Femur (tissue), 1 donor: ENCODE measurements at regions not wholly inside any gene's neighbourhood (a gene's known extent, or its start where the extent isn't known, plus 50 kb on each side); places are given as distances from the start of the nearest gene placed in this dataset.
"Not testable (repeated sequence)": the region's sequence is repeated elsewhere in the genome, so short reads cannot be mapped to it uniquely, and the experiment has no call there.

Source experiments
- DNase-seq: peaks from one replicate; pipeline ENCODE4 v3.0.0-alpha.2; 2017

DNA sequence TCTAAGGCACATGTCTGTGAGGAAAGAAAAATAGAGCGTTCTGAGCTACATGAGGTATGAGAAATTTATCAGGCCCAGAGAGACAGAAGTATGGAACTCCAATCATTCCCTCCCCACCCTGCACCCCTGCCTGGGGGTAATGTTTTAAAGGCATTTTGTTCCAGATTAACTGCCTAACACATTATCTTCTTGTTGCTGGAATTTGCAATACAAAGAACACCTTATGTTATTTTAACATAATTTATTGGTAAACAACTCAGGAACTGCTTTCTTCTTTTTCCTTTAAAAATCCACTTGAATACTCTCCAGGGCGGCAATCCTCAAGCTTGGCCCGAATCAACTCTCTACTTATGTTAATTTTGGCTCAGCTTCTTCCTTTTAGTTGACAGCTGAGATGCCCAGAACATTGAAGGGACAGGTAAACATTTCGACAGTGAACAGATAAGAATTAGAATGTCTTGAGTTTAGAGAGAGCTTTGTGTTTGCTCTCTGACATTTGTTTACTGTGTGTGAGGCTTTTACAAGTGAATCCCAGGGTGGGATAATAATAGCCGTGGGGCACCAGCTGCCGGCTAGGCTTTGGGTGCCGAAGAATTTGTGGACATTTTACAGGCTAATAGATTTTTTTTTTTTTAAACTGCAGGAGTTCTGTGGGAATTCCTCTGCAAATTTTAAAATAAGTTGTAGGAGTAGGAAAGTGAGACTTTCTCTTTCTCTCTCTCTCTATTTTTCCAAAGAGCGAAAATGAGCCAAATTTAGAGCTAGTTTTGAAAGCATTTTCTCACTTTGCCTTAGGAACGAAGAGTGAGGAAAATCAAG is 96.4 kb upstream of the TAF11L2 start:
- no peak for DNase-seq

DNA sequence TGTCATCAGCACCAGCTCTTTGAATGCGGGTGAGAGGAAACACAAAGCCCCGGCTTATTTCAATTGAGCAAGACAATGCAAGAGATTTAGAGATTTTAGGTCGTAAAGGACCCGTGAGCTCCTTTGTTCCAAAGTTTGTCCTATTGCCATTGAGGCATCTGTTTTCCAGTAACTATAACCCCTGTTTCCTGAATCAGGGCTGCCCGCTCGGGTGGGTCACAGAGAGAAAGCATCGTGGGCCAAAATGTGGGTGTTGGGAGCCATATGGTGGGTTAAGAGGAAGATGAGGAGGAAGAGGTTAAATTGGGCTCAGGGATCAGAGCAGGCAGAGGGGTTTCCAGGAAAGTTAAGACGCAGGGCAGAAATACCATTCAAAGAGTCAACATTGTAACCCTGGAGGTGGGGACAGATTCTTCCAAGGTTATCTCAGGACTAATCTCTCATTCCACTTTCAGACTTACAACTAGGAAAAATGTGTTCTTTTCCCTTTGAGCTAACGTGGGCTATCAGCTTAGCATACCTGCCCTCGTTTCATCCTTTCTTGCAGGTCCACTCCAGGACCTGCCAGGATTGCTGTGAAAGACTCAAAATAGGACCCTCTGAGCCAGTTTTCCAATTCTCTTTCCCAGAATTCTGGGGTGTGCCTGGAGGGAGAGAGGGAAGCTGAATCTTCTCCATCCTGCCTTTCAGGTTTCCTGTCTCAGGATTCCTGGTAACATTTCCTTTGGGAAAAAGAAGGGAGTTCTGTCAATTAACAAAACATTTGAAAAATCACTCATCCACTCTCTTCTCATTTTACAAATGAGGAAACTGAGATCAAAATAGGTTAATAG is 95.5 kb upstream of the TAF11L2 start:
- no peak for DNase-seq

DNA sequence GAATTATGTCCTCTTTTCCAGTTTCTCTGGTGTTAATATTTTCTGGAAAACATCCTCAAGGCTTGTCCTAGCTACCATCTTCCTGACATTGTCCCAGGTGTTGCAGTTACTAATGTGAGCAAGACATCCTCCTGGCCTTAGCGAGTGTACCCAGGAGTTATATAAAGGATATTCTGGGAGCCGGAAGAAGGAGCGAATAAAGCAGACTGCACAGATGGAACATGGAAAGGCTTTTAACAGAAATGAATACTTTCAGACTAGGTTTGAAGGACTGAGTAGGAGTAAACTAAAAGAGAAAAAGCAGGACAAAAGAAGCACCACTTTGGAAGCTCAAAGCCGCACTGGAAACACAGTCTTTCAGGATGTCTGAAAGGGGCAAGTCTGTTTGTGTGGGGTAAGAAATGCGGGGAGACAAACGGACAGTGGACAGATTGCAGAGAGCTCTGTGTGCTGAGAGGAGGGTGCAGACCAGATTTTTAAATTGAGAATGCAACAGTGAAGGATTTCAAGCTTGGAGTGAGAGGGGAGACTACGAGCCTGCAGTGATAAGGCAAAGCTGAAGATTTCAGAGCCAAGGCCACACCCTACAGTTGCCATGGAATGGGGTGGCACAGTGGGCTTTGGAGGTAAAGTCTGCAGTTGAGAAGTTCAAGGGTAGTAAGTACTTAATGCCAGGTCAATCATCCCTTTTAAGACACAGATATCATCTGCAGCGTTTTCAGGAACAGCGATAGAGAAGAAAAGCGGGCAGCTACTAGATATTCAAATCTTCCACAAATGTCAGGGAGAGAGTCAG is 94.1 kb upstream of the TAF11L2 start:
- no peak for DNase-seq

DNA sequence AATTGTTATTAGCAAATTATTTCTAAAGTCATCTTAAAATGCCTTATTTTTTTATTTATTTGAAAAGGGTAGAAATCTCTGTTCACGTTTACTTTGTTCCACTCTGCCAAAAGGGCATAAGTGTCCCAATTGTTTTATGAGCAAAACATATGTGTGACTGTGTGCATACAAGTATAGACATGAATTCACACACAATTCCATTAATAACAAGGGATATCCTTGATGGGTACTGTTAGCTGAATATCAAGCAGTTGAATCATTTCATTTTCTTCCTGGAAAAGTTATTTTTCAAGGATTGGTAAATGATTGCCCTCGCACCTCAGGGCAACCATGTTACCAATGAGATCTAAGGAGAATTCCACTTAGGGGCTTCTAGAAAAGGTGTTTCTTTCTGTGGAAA is 92.1 kb upstream of the TAF11L2 start:
- no peak for DNase-seq

DNA sequence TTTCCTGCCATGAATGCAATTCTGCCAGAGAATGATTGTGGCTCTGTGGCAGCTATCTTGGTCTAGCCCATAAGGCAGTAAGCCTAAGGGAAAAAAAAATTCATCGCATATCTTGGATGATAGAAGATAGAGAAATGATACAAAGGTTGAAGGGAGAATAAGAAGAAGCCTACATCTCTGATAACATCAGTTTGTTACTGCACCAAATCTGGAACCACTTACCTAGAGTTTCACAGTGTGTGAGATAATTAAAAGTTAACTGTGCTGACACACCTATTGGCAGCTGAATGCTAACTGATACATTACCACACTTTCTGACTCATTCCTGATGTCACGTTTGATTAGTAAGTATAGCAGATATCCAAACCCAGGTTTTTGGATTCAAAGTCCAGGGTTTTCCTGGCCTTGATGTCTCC is 91.6 kb upstream of the TAF11L2 start:
- no peak for DNase-seq

DNA sequence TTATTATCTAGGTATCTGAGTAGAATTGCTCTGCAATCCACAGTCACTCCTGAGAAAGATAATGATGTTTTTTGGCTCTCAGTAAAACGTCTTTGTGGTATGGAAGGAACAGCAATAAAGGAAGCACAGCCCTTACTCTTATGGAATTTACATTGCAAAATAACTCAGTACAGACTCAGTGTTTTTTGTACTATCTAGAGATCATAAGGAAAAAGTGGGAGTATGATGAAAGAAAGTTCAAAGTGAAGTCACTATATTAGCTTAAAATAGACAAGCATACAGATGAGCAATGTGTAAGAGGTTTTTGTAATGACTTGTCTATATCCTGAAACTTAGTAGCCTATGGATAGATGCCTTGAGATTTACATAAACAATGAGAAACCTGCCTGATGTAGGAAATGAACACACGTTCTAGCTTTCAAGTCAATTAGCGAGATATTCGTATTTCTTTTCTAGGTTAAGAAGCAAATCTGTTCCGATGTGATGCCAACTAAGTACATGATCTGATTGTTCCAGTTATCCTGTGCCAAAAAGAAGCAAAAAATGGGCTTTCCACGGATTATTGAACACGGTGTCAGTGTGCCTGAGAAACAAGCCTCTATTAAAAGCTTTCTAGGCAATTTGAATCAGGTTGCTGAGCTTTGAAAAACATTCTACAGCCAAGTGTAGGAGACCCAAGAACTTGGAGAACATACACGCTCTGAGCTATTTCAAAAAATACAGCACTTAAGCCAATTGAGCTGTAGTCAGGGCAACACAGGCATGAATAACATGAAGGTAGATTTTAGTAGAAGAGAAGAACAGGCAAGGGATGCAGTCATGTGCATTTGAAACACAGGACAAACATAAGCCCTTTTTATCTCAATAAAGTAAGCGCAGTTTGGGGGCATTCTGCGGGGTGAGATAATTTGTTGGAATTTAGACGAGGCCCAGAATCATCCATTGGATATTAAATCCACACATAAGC is 86.3 kb upstream of the TAF11L2 start:
- DNase-seq = no peak

DNA sequence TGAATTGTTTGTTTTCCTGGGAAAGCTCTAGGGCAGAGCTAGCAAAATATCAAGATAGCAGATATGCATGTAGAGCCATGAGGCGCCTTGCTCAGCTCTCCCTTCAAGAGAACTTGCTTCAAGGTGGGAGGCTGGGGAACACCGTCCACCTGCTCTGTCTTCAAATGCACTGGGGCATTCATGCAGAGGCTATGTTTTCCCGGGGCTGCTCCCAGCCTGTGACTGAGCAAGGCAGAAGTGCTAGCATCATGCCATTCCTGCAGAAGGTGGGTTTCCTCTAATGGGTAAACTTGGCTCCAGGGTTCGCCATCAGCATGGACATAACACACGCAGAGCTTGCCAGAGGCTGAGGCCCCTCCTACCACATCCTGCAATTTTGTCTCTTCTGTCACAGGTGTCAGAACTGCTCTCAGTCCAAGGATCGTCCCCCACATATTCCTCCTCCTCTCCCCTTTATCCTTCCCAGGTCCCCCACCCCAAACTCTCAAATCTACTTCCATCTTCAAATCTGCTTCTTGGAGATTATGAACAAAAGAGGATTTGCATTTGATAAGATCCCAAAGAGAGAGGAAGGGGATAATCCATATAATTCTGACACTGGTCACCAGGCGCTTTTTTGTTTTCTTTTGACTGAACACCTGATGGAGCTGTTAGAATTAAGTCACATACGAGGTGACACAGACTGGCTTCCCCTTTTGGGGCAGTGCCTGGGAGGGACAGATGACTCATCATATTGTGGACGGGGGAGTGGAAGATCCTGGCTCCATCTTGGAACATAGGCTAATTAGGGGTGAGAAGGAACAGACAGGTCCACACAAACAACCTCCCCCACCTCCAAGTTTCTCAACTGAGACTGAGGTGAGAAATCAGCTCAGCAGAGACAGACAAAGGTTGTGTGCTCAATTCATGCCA is 85.0 kb upstream of the TAF11L2 start:
- no peak for DNase-seq

DNA sequence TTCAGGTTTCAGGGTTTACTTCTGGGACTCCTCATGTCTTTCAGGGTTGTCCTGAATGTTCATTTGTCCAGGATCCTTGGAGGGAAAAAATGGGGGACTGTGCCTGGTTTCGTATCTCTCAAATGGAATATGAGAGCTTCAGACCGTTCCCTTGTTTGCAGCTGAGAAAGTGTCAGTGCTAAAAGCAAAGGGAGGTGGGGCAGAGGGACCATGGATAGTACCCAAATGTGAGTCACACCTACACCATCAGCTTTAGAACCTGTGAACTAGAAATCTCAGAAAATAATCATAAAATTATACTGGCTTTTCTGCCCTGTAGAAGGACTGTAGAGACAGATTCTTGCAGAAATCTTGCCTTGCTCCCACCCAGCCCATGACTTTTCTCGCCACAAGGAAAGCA is 84.3 kb upstream of the TAF11L2 start:
- no peak for DNase-seq

DNA sequence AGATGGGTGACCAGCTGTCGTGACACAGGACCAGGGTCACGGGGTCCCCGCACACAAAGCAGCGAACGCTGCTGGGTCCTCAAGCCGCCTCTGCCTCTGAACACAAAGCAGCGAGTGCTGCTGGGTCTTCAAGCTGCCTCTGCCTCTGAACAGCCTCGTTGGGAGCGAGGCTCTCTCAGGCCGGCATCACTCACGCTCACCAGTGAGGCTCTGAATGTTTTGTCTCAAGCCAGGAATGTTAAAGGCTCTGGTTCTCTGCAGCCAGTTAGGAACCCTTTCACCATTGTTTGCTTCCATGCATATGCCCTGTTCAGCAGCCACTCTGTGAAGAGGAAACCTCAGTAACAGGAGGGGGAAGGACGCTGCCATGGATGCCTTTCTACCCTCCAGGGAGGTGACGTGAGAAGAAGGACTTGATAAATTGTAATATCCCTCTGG is 82.7 kb upstream of the TAF11L2 start:
- no peak for DNase-seq

DNA sequence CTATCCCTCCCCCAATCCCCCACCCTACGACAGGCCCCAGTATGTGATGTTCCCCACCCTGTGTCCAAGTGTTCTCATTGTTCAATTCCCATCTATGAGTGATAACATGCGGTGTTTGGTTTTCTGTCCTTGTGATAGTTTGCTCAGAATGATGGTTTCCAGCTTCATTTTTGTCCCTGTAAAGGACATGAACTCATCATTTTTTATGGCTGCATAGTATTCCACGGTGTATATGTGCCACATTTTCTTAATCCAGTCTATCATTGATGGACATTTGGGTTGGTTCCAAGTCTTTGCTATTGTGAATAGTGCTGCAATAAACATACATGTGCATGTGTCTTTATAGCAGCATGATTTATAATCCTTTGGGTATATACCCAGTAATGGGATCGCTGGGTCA is 81.7 kb upstream of the TAF11L2 start:
- DNase-seq = not testable (repeated sequence)

DNA sequence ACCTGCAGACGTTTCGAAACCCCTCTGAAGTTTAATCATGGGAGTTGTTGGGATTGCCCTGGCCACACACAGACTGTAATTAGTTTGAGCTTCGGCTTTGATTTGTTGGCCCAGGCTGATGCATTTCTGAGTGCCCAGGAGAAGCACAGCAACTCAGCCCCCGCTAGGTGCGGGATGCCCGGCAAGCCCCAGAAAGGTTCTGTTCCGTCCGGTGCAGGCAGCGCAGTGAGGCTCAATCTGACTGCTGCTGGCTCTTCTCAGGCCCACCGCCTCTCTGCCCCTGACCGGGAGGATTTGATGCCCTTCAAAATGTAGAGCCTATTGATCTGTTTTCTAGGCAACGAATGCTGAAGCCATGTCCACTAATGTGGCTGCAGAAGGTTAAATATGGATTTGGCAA is 73.4 kb upstream of the TAF11L2 start:
- no peak for DNase-seq

DNA sequence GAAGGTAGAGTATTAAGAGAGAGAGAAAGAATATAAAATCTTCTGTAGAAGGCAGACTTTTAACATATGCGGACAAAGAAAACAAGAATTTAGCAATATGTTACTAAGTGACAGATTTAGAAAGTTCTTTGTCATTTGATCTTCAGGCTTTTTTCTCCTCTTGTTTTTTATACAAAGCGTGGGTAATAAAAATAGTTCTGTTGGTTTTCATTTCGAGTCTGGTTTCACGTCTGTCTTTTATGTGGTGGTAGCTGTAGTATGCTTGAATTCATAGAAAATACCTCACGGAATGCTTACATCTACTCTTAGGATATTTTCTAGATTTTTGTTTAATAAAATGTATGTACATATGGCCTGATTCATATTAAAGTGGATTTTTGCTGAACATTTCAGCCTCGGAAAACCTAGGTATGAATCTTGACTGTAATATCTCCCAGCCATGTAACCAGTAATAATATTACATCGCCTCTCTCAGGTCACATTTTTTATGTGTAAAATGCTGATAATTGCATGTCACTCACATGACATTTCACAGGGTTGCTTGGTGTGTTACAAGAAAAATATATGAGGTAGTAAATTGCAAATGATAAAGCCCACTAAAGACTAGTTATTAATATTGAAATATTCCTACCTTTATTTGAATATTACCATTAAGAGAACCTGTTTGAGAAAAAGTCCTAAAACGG is 72.5 kb upstream of the TAF11L2 start:
- no peak for DNase-seq

DNA sequence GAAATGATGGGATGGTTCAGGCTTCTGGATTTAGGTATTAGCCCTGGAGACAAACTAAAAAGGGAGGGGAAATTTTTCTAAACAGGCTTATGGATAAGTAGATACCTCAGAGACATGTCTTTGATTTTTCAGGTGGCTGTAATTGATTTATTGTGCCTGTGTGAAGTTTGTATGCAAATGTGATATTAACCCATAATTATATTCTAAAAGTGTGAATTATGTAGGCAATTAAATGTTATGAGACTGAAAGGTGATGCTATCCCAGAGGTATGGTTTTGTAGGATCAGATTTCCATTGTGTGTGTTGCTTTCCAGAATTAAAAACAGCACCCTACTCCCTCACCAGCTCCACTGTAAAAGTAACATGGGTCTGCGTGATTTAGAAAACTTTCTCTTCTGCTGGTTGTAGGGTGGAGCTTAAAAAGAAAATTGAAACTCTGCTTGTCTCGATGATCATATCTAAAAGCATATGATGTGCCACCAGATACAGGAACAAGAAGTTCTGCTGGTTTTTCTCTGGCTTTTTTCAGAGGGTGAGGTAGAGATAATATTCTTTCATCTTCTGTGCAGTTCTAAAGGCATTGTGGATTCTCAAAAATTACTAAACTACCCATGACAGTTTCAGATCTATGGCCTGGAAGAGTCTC is 71.8 kb upstream of the TAF11L2 start:
- DNase-seq = no peak

DNA sequence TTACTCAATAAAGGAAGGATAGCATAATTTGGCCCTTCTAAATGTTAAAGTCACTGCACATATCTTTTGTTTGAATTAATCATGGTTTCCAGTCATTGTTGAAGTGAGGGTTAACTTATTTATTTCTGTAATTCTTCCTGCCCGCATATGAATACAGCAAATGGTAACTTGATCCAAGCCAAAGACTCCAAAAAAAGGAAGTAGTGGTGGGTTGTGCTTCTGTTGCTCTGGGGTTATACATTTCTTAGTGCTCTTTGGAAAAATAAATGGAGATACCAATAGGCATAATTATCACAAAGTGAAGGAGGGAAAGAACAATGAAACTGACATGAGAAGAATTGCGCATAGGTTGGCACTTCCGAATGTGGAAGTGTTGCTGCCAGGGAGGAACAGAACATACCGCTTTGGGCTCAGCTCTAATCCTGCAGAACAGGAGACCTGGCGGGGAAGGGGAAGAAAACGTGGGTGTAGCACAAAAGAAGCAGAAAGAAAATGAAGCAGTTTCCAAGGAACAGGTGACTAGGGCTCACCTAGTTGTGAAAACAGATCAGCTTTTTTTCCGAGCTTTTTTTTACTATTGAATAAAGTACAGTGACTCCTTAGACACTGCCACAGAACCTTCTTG is 69.7 kb upstream of the TAF11L2 start:
- no peak for DNase-seq

DNA sequence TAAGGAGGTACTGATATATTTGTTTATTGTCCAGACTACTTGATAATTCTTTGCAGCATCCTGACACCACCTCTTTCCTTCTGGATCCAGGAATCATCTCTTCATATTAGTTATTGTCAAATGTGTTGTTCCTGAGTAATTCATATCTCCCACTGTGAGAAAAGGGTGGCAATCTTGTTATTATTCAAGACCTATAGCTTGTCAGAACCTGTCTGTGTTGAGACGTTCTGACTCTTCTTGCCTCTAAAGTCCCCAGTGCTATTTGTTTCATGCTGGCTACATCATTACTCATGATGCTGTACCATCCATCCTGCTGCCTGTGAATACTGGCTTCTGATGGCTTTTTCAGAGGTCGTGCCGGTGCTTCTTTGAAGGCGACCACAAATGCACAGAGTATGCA is 68.7 kb upstream of the TAF11L2 start:
- no peak for DNase-seq

DNA sequence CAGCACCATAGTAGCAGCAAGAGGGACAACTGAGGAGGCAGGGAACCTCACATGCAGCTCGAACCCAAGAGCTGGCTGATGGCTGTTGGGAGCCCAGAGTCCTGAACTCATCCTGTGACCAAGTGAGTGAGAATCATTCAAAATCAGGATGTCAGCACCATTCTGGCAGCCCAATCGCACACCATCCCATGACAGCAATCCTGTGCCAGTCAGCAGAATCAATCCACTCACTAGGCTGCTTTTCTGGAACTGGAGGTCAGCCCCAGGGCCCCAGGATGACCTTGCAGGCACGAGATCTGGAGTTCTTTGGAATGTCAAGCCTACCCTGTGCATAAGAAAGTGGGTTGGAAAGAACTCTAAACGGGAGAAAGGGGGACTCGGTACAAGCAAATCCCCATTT is 67.8 kb upstream of the TAF11L2 start:
- DNase-seq = no peak

DNA sequence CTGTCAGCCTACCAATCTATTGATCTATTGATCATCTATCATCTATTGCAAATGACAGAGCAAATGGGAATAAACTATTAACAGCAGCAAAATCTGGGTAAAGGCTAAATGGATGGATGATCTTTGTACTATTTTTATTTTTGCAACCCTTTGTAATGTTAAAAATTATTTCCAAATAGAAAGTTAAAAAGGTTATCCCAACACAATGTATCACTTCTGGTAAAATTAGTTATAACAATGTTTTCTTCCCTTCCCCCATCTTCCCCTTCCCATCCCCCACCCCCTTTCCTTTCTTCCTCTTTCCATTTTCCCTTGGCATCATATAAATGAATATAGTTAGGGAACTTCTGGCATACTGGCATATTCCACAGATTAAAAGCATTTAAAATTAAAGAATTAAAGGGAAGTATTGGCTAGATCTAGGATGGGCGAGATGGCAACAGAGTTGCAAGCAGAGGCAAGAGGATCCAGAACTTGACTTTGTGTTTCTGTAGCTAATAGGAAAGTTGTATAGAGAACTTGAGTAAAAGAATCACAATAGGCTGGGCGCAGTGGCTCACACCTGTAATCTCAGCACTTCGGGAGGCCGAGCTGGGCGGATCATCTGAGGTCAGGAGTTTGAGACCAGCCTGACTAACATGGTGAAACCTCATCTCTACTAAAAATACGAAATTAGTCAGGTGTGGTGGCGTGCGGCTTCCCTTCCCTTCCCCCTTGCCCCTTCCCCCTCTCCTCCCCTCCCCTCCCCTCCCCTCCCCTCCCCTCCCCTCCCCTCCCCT is 66.6 kb upstream of the TAF11L2 start:
- DNase-seq = no peak

DNA sequence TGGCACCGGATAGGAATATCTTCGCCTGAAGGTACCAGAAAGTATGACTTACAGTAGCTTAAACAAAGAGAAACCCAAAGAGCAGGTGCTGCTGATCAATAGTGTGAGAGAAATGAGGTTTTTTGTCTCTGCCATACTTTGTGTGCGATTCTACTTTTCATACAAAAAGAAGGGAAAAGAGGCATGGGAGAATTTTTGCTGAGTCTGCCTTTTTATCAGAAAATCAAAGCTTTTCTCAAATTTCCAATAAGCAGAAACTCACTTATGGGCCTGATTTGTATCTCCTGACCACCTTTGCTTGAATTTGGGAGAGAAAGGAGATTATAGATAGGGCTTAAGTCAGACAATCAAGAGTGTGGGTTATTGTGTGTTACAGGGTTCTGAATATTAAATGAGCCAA is 65.5 kb upstream of the TAF11L2 start:
- no peak for DNase-seq

DNA sequence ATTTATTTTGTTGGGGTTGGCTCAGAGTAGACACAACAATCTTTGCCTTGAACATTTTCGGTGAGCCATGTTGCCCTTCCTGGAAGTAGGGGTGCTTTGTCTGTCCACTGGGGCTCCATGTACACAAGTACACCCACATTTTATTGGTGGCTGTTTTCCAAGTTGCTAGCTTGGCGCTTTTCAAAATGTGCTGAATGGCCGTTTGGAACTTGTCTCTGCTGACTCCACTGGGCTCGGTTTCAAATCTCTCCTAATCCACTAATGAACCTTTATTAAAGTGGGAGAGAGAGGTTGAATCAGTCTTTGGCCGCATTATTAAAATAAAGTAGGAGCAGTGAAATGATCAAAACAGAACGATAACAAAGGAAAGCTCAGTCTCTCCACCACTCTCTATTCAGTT is 64.6 kb upstream of the TAF11L2 start:
- DNase-seq = no peak
